HCT116 (cell line): ENCODE measurements at regions not wholly inside any gene's neighbourhood (a gene's known extent, or its start where the extent isn't known, plus 50 kb on each side); places are given as distances from the start of the nearest gene placed in this dataset.

Source experiments
- ATAC-seq: fragments of 200-7000 bp; cut with Tn5 transposase; 2 replicates; pipeline ENCODE4 v1.9.1; 2020; ENCODE audit warnings: mild to moderate bottlenecking, moderate library complexity
- BruUV-seq: library from RNA; stranded (reverse); fragments of 400-500 nt; replicated peaks from 2 replicates; lab custom pipeline; 2021; lab: Mats Ljungman, UMichigan
- CTCF ChIA-PET: fragments of 300-600 bp; sonication (Branson Sonifier 250); formaldehyde crosslinking; loops from one replicate; lab custom pipeline; 2021; ENCODE audit warnings: antibody characterized with exemption; lab: Charles Lee
- POLR2A ChIA-PET: fragments of 300-600, 350-600 bp; sonication (Branson Sonifier 250); formaldehyde crosslinking; loops from one replicate; lab custom pipeline; 2021; ENCODE audit warnings: antibody characterized with exemption; lab: Charles Lee
- RAD21 ChIA-PET, 2 experiments: fragments of 300-600 bp; sonication (Branson Sonifier 250); formaldehyde crosslinking; loops; one replicate each; lab custom pipeline; 2023; ENCODE audit warnings: low total read pairs in 2 of 2; ENCODE audit not compliant: uncharacterized antibody in 2 of 2, unreplicated experiment in 2 of 2, low non-redundant PET in 1 of 2; lab: Charles Lee
- DNase-seq: peaks from one replicate; pipeline ENCODE4 v3.0.0-alpha.2; 2010; ENCODE audit warnings: low read depth, low spot score
- H2AFZ ChIP-seq: fragments of 200-600 bp; shearing (Covaris generic), sonication (generic); 2 replicates; pipeline ENCODE4 v1.6.1; 2017; ENCODE audit warnings: low read depth, mixed run types, mixed read lengths, antibody characterized with exemption, low read length; ENCODE audit not compliant: poor library complexity, severe bottlenecking
- H3K27ac ChIP-seq: 2 replicates; pipeline ENCODE4 v1.5.1; 2012; ENCODE audit warnings: low read depth, low read length
- H3K27me3 ChIP-seq: fragments of 200-600 bp; sonication (generic); 2 replicates; pipeline ENCODE4 v1.6.1; 2016; ENCODE audit warnings: mixed run types, low read length, mixed read lengths; ENCODE audit not compliant: insufficient read depth
- H3K36me3 ChIP-seq, 2 experiments: fragments of 200-500 bp in 1 of 2; fragments of 200-600 bp in 1 of 2; sonication (Bioruptor generic) in 1 of 2; sonication (generic) in 1 of 2; 2 replicates each; pipeline versions ENCODE4 v1.5.1 to v1.6.1; 2014 to 2016; ENCODE audit warnings: low read length in 2 of 2, inconsistent platforms in 1 of 2, mixed read lengths in 1 of 2, mixed run types in 1 of 2; ENCODE audit not compliant: insufficient read depth in 2 of 2, control insufficient read depth in 1 of 2
- H3K4me1 ChIP-seq, 2 experiments: fragments of 200-600 bp in 1 of 2; sonication (generic) in 1 of 2; 2 replicates each; pipeline versions ENCODE4 v1.5.1 to v1.6.1; 2012 to 2017; ENCODE audit warnings: low read length in 2 of 2, inconsistent platforms in 1 of 2, mild to moderate bottlenecking in 1 of 2, mixed read lengths in 1 of 2, mixed run types in 1 of 2, moderate library complexity in 1 of 2; ENCODE audit not compliant: insufficient read depth in 2 of 2, control insufficient read depth in 1 of 2
- H3K4me2 ChIP-seq: fragments of 200-600 bp; sonication (generic); 2 replicates; pipeline ENCODE4 v1.6.1; 2017; ENCODE audit warnings: mixed run types, low read length, mixed read lengths
- H3K4me3 ChIP-seq, 2 experiments: fragments of 200-600 bp in 1 of 2; sonication (generic) in 1 of 2; replicated peaks in 1 of 2; 2 replicates each; pipeline ENCODE4 v1.5.1; 2011 to 2016; ENCODE audit warnings: low read length in 2 of 2, control low read depth in 1 of 2, low read depth in 1 of 2, mild to moderate bottlenecking in 1 of 2, mixed read lengths in 1 of 2, mixed run types in 1 of 2
- H3K79me2 ChIP-seq: fragments of 200-600 bp; sonication (generic); 2 replicates; pipeline ENCODE4 v1.6.1; 2017; ENCODE audit warnings: mild to moderate bottlenecking, mixed run types, low read length, moderate library complexity, mixed read lengths; ENCODE audit not compliant: insufficient read depth
- H3K9ac ChIP-seq: fragments of 200-600 bp; sonication (generic); 2 replicates; pipeline ENCODE4 v1.6.1; 2016; ENCODE audit warnings: low read length, mixed read lengths
- H3K9me2 ChIP-seq: fragments of 200-600 bp; sonication (generic), shearing (Covaris generic); 2 replicates; pipeline ENCODE4 v1.6.1; 2017; ENCODE audit warnings: mixed run types, mild to moderate bottlenecking, moderate library complexity; ENCODE audit not compliant: insufficient read depth
- H3K9me3 ChIP-seq, 2 experiments: fragments of 200-500 bp in 1 of 2; fragments of 200-600 bp in 1 of 2; sonication (Bioruptor generic) in 1 of 2; sonication (generic) in 1 of 2; 2 replicates each; pipeline ENCODE4 v1.6.1; 2014 to 2017; ENCODE audit warnings: low read length in 2 of 2, mixed read lengths in 2 of 2, inconsistent platforms in 1 of 2, low read depth in 1 of 2, mild to moderate bottlenecking in 1 of 2, mixed run types in 1 of 2, moderate library complexity in 1 of 2; ENCODE audit not compliant: control insufficient read depth in 1 of 2, insufficient read depth in 1 of 2
- H4K20me1 ChIP-seq: fragments of 200-600 bp; sonication (generic), shearing (Covaris generic); 2 replicates; pipeline ENCODE4 v1.6.1; 2017; ENCODE audit warnings: mixed run types, mild to moderate bottlenecking, moderate library complexity; ENCODE audit not compliant: insufficient read depth
- CBX3 ChIP-seq: IDR thresholded peaks from 2 replicates; pipeline ENCODE4 v1.6.1; 2012; ENCODE audit warnings: low read depth
- EGR1 ChIP-seq: IDR thresholded peaks from 2 replicates; pipeline ENCODE4 v1.6.1; 2012; ENCODE audit warnings: low read depth
- ELF1 ChIP-seq: IDR thresholded peaks from 2 replicates; pipeline ENCODE4 v1.6.1; 2012; ENCODE audit warnings: low read depth, borderline replicate concordance
- EZH2 ChIP-seq: fragments of 200-600 bp; sonication (generic); IDR thresholded peaks from 2 replicates; pipeline ENCODE4 v1.6.1; 2017; ENCODE audit warnings: antibody characterized with exemption, mixed run types
- EZH2phosphoT487 ChIP-seq: fragments of 200-600 bp; IDR thresholded peaks from 2 replicates; pipeline ENCODE4 v1.6.1; 2018; ENCODE audit warnings: antibody characterized with exemption, borderline replicate concordance
- FOSL1 ChIP-seq: IDR thresholded peaks from 2 replicates; pipeline ENCODE4 v1.6.1; 2012; ENCODE audit warnings: low read depth
- POLR2A ChIP-seq: IDR thresholded peaks from 2 replicates; pipeline ENCODE4 v1.7.0; 2011; ENCODE audit warnings: borderline replicate concordance; ENCODE audit not compliant: insufficient read depth, insufficient read length; ENCODE audit errors: extremely low read depth
- POLR2AphosphoS5 ChIP-seq: IDR thresholded peaks from 2 replicates; pipeline ENCODE4 v1.6.1; 2011; ENCODE audit warnings: mild to moderate bottlenecking, low read depth, low read length, moderate library complexity
- SIN3A ChIP-seq: IDR thresholded peaks from 2 replicates; pipeline ENCODE4 v1.6.1; 2012; ENCODE audit warnings: low read depth
- SRF ChIP-seq: IDR thresholded peaks from 2 replicates; pipeline ENCODE4 v1.6.1; 2012; ENCODE audit warnings: low read depth
- ZFX ChIP-seq: fragments of 450-650 bp; IDR thresholded peaks from 2 replicates; pipeline ENCODE4 v1.6.1; 2017
- ZNF274 ChIP-seq: fragments of 200-500 bp; sonication (Bioruptor generic); IDR thresholded peaks from 2 replicates; pipeline ENCODE4 v1.6.1; 2014; ENCODE audit warnings: mild to moderate bottlenecking, low read depth, low read length, inconsistent platforms
- intact Hi-C: fragments of 100-400 bp; cut with micrococcal nuclease; formaldehyde crosslinking; loops from 2 replicates; pipeline ENCODE4 v1.10.0; 2022
- TF ChIP-seq, protein P1 (sequence below): IDR thresholded peaks from 2 replicates; pipeline ENCODE4 v1.6.1; 2012
- TF ChIP-seq, protein P2 (sequence below): IDR thresholded peaks from 2 replicates; pipeline ENCODE4 v1.6.1; 2012

DNA sequence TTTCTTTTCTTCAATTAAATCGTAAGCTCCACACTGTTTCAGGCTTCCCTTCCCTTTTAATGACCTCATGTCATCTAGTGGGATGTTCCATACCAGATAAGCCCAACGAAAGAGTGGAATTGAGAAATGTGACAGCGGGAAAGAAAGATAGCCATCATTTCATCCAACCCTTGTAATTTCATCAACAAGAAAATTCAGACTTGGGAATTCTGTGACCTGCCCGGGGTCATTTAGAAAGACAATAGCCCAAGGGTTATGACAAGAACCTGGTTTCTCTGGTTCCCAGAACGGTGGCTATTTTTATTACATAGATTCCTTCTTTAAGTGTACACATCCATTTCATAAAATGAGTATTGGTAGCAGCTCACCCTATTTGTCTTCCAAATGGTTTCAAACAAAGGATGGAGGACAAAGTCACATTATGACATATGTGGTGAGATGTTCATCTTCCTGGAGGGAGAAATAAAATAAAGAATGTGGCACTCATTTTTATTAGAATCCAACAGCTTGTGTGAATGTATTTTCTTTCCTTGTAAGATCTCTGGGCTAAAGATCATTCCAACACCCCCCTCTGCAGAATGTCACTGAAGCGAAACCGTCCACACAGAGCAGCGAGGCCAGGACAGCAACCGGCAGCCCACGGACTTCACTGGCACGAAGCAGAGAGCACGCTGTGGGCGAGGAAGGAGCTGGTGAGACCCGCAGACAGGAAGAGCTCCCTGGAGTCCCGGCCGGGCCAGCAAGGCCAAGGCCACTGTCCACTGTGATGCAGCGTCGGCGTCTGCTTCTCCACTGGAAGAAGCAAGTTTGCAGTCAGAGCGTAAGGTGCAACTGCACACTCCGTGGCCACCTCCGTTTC, 199.9 kb downstream of the KLF6 start:
- no peak for TF ChIP-seq POLR2AphosphoS5
- no peak for TF ChIP-seq SIN3A
- TF ChIP-seq EZH2phosphoT487 = no peak
- TF ChIP-seq, protein P1, sequence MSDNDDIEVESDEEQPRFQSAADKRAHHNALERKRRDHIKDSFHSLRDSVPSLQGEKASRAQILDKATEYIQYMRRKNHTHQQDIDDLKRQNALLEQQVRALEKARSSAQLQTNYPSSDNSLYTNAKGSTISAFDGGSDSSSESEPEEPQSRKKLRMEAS = no peak
- no peak for TF ChIP-seq CBX3
- TF ChIP-seq ELF1 = no peak
- TF ChIP-seq ZNF274 = no peak
- TF ChIP-seq POLR2A = no peak
- no peak for TF ChIP-seq ZFX
- no peak for TF ChIP-seq EGR1
- TF ChIP-seq FOSL1 = no peak
- no peak for TF ChIP-seq EZH2
- TF ChIP-seq, protein P2, sequence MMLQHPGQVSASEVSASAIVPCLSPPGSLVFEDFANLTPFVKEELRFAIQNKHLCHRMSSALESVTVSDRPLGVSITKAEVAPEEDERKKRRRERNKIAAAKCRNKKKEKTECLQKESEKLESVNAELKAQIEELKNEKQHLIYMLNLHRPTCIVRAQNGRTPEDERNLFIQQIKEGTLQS = no peak
- TF ChIP-seq SRF = no peak
- Histone ChIP-seq H3K9me3 (no peaks in the 10 kb centered on the region), H3K4me2 (no peak overlapping the region), H3K9me2 (no peaks in the 10 kb centered on the region; the same call in 1 of the 2 replicates), H3K4me1 (no peaks in the 10 kb centered on the region), H4K20me1 (no peaks in the 10 kb centered on the region), H3K27me3 (no peaks in the 10 kb centered on the region), H2AFZ (no peak overlapping the region), H3K27ac (no peak overlapping the region), H3K4me3 (no peak overlapping the region), H3K36me3 (no peaks in the 10 kb centered on the region), H3K9ac (no peak overlapping the region), H3K79me2 (no peaks in the 10 kb centered on the region)
- POLR2A ChIA-PET = no interaction called here
- no TSS peak for BruUV-seq
- ATAC-seq (no peak), DNase-seq (no peak)
- CTCF ChIA-PET = no interaction called here
- intact Hi-C loops = no loop called here
- RAD21 ChIA-PET = no interaction called here
